ENCODE measurements at regions not wholly inside any gene's neighbourhood (a gene's known extent, or its start where the extent isn't known, plus 50 kb on each side); places are given as distances from the start of the nearest gene placed in this dataset.

- Histone ChIP-seq H2BK120ac (ENCODE audit: low read depth, low read length) (no peak overlapping the region), H2AK5ac (ENCODE audit: low read length) (no peak overlapping the region), H3K4me3 (ENCODE audit: low read length) (no peak overlapping the region), H4K8ac (ENCODE audit: low read depth, low read length) (no peak overlapping the region), H3K79me1 (ENCODE audit: low read length) (no peaks in the 10 kb centered on the region), H3K23ac (ENCODE audit: low read length) (no peak overlapping the region), H3K36me3 (ENCODE audit: control insufficient read depth, insufficient read depth, low read length) (no peaks in the 10 kb centered on the region), H2BK15ac (replicated peaks; ENCODE audit: low read depth) (no peak overlapping the region), H4K5ac (ENCODE audit: low read length) (no peak overlapping the region), H3K4ac (ENCODE audit: low read depth, low read length) (no peak overlapping the region), H3K18ac (ENCODE audit: low read length) (no peak overlapping the region), H3K9ac (ENCODE audit: low read length) (no peak overlapping the region), H3K27ac (ENCODE audit: low read depth, low read length) (no peak overlapping the region), H3K27me3 (ENCODE audit: insufficient read depth, low read length, poor library complexity) (no peaks in the 10 kb centered on the region), H2BK5ac (ENCODE audit: low read length) (no peak overlapping the region), H3K56ac (ENCODE audit: low read length) (no peak overlapping the region), H3K79me2 (ENCODE audit: control insufficient read depth, insufficient read depth, low read length) (no peaks in the 10 kb centered on the region), H3K4me2 (ENCODE audit: low read length) (no peak overlapping the region), H3K4me1 (ENCODE audit: control insufficient read depth, low read depth, low read length) (no peaks in the 10 kb centered on the region)
- WGBS (ENCODE audit: extremely low coverage, insufficient coverage, low lambda C conversion rate), result no CpG with 5 or more reads among the region's 2 CpGs
- DNase-seq, result no peak
Measured at GRCh38 chr2:17258861-17259260, 259.4 kb downstream of the RAD51AP2 start.

GRCh38 chr2:17257189-17257909 lies 260.9 kb downstream of the RAD51AP2 start:
- WGBS (ENCODE audit: extremely low coverage, insufficient coverage, low lambda C conversion rate), result no CpG with 5 or more reads among the region's 4 CpGs
- Histone ChIP-seq H3K27ac (ENCODE audit: low read depth, low read length) (no peak overlapping the region), H2BK15ac (replicated peaks; ENCODE audit: low read depth) (no peak overlapping the region), H3K4me2 (ENCODE audit: low read length) (no peak overlapping the region), H3K56ac (ENCODE audit: low read length) (no peak overlapping the region), H2BK5ac (ENCODE audit: low read length) (no peak overlapping the region), H3K9ac (ENCODE audit: low read length) (no peak overlapping the region), H2AK5ac (ENCODE audit: low read length) (no peak overlapping the region), H4K5ac (ENCODE audit: low read length) (no peak overlapping the region), H3K4me3 (ENCODE audit: low read length) (no peak overlapping the region), H3K79me1 (ENCODE audit: low read length) (no peaks in the 10 kb centered on the region), H4K8ac (ENCODE audit: low read depth, low read length) (no peak overlapping the region), H3K4ac (ENCODE audit: low read depth, low read length) (no peak overlapping the region), H3K4me1 (ENCODE audit: control insufficient read depth, low read depth, low read length) (no peaks in the 10 kb centered on the region), H3K23ac (ENCODE audit: low read length) (no peak overlapping the region), H2BK120ac (ENCODE audit: low read depth, low read length) (no peak overlapping the region), H3K27me3 (ENCODE audit: insufficient read depth, low read length, poor library complexity) (no peaks in the 10 kb centered on the region), H3K79me2 (ENCODE audit: control insufficient read depth, insufficient read depth, low read length) (no peaks in the 10 kb centered on the region), H3K18ac (ENCODE audit: low read length) (no peak overlapping the region), H3K36me3 (ENCODE audit: control insufficient read depth, insufficient read depth, low read length) (no peaks in the 10 kb centered on the region)
- no peak for DNase-seq

- no peaks in the 10 kb centered on the region for H3K79me2 ChIP-seq (ENCODE audit: control insufficient read depth, insufficient read depth, low read length)
Measured at GRCh38 chr2:17255071-17255470, 263.2 kb downstream of the RAD51AP2 start.

GRCh38 chr2:17254421-17254820 lies 263.8 kb downstream of the RAD51AP2 start:
- no peak overlapping the region for H3K23ac ChIP-seq (ENCODE audit: low read length)
- no peak overlapping the region for H3K18ac ChIP-seq (ENCODE audit: low read length)
- no peak overlapping the region for H2AK5ac ChIP-seq (ENCODE audit: low read length)
- no peak overlapping the region for H3K4ac ChIP-seq (ENCODE audit: low read depth, low read length)
- H3K79me2 ChIP-seq (ENCODE audit: control insufficient read depth, insufficient read depth, low read length), result no peaks in the 10 kb centered on the region
- no peak overlapping the region for H2BK15ac ChIP-seq (replicated peaks; ENCODE audit: low read depth)
- H3K4me1 ChIP-seq (ENCODE audit: control insufficient read depth, low read depth, low read length), result no peaks in the 10 kb centered on the region
- H3K4me3 ChIP-seq (ENCODE audit: low read length), result no peak overlapping the region
- H3K27ac ChIP-seq (ENCODE audit: low read depth, low read length), result no peak overlapping the region
- no peak overlapping the region for H4K5ac ChIP-seq (ENCODE audit: low read length)
- H3K79me1 ChIP-seq (ENCODE audit: low read length), result no peaks in the 10 kb centered on the region
- H3K36me3 ChIP-seq (ENCODE audit: control insufficient read depth, insufficient read depth, low read length), result no peaks in the 10 kb centered on the region
- no peaks in the 10 kb centered on the region for H3K27me3 ChIP-seq (ENCODE audit: insufficient read depth, low read length, poor library complexity)
- no peak overlapping the region for H2BK120ac ChIP-seq (ENCODE audit: low read depth, low read length)
- no CpG with 5 or more reads among the region's 2 CpGs for WGBS (ENCODE audit: extremely low coverage, insufficient coverage, low lambda C conversion rate)
- H3K4me2 ChIP-seq (ENCODE audit: low read length), result no peak overlapping the region
- no peak overlapping the region for H4K8ac ChIP-seq (ENCODE audit: low read depth, low read length)
- no peak overlapping the region for H3K9ac ChIP-seq (ENCODE audit: low read length)
- no peak overlapping the region for H2BK5ac ChIP-seq (ENCODE audit: low read length)
- DNase-seq, result no peak
- H3K56ac ChIP-seq (ENCODE audit: low read length), result no peak overlapping the region

More at GRCh38 chr2:17255071-17255470, 263.2 kb downstream of the RAD51AP2 start:
- Histone ChIP-seq H3K4me2 (ENCODE audit: low read length) (no peak overlapping the region), H3K27me3 (ENCODE audit: insufficient read depth, low read length, poor library complexity) (no peaks in the 10 kb centered on the region), H3K27ac (ENCODE audit: low read depth, low read length) (no peak overlapping the region), H4K5ac (ENCODE audit: low read length) (no peak overlapping the region), H3K18ac (ENCODE audit: low read length) (no peak overlapping the region), H3K4ac (ENCODE audit: low read depth, low read length) (no peak overlapping the region), H3K56ac (ENCODE audit: low read length) (no peak overlapping the region), H3K4me1 (ENCODE audit: control insufficient read depth, low read depth, low read length) (no peaks in the 10 kb centered on the region), H2BK120ac (ENCODE audit: low read depth, low read length) (no peak overlapping the region), H2AK5ac (ENCODE audit: low read length) (no peak overlapping the region), H3K23ac (ENCODE audit: low read length) (no peak overlapping the region), H2BK5ac (ENCODE audit: low read length) (no peak overlapping the region), H2BK15ac (replicated peaks; ENCODE audit: low read depth) (no peak overlapping the region), H3K9ac (ENCODE audit: low read length) (no peak overlapping the region), H3K36me3 (ENCODE audit: control insufficient read depth, insufficient read depth, low read length) (no peaks in the 10 kb centered on the region), H4K8ac (ENCODE audit: low read depth, low read length) (no peak overlapping the region), H3K79me1 (ENCODE audit: low read length) (no peaks in the 10 kb centered on the region), H3K4me3 (ENCODE audit: low read length) (no peak overlapping the region)
- DNase-seq, result peak; percentile 14
- WGBS (ENCODE audit: extremely low coverage, insufficient coverage, low lambda C conversion rate), result no CpG with 5 or more reads among the region's 2 CpGs

- H4K8ac ChIP-seq (ENCODE audit: low read depth, low read length), result no peak overlapping the region
- no peak overlapping the region for H3K4me3 ChIP-seq (ENCODE audit: low read length)
- no peak overlapping the region for H3K23ac ChIP-seq (ENCODE audit: low read length)
- H2AK5ac ChIP-seq (ENCODE audit: low read length), result no peak overlapping the region
- no peak overlapping the region for H3K18ac ChIP-seq (ENCODE audit: low read length)
- no peak overlapping the region for H4K5ac ChIP-seq (ENCODE audit: low read length)
- no peak overlapping the region for H2BK5ac ChIP-seq (ENCODE audit: low read length)
- H2BK15ac ChIP-seq (replicated peaks; ENCODE audit: low read depth), result no peak overlapping the region
- no CpG with 5 or more reads among the region's 4 CpGs for WGBS (ENCODE audit: extremely low coverage, insufficient coverage, low lambda C conversion rate)
- no peak overlapping the region for H3K4me2 ChIP-seq (ENCODE audit: low read length)
- H3K79me2 ChIP-seq (ENCODE audit: control insufficient read depth, insufficient read depth, low read length), result no peaks in the 10 kb centered on the region
- no peaks in the 10 kb centered on the region for H3K36me3 ChIP-seq (ENCODE audit: control insufficient read depth, insufficient read depth, low read length)
- no peak overlapping the region for H3K4ac ChIP-seq (ENCODE audit: low read depth, low read length)
- H3K27ac ChIP-seq (ENCODE audit: low read depth, low read length), result no peak overlapping the region
- H3K79me1 ChIP-seq (ENCODE audit: low read length), result no peaks in the 10 kb centered on the region
- no peak overlapping the region for H2BK120ac ChIP-seq (ENCODE audit: low read depth, low read length)
- H3K56ac ChIP-seq (ENCODE audit: low read length), result no peak overlapping the region
- H3K27me3 ChIP-seq (ENCODE audit: insufficient read depth, low read length, poor library complexity), result no peaks in the 10 kb centered on the region
- H3K9ac ChIP-seq (ENCODE audit: low read length), result no peak overlapping the region
- no peak for DNase-seq
- H3K4me1 ChIP-seq (ENCODE audit: control insufficient read depth, low read depth, low read length), result no peaks in the 10 kb centered on the region
Measured at GRCh38 chr2:17252258-17252657, 266.0 kb downstream of the RAD51AP2 start.

GRCh38 chr2:17251171-17251570 lies 267.1 kb downstream of the RAD51AP2 start:
- Histone ChIP-seq H3K27me3 (ENCODE audit: insufficient read depth, low read length, poor library complexity) (no peaks in the 10 kb centered on the region), H3K79me2 (ENCODE audit: control insufficient read depth, insufficient read depth, low read length) (no peaks in the 10 kb centered on the region), H4K5ac (ENCODE audit: low read length) (no peak overlapping the region), H3K23ac (ENCODE audit: low read length) (no peak overlapping the region), H3K36me3 (ENCODE audit: control insufficient read depth, insufficient read depth, low read length) (no peaks in the 10 kb centered on the region), H2BK5ac (ENCODE audit: low read length) (no peak overlapping the region), H2BK15ac (replicated peaks; ENCODE audit: low read depth) (no peak overlapping the region), H2BK120ac (ENCODE audit: low read depth, low read length) (no peak overlapping the region), H3K4me3 (ENCODE audit: low read length) (no peak overlapping the region), H3K18ac (ENCODE audit: low read length) (no peak overlapping the region), H3K79me1 (ENCODE audit: low read length) (no peaks in the 10 kb centered on the region), H3K27ac (ENCODE audit: low read depth, low read length) (no peak overlapping the region), H3K4me2 (ENCODE audit: low read length) (no peak overlapping the region), H3K9ac (ENCODE audit: low read length) (no peak overlapping the region), H3K56ac (ENCODE audit: low read length) (no peak overlapping the region), H2AK5ac (ENCODE audit: low read length) (no peak overlapping the region), H3K4me1 (ENCODE audit: control insufficient read depth, low read depth, low read length) (no peaks in the 10 kb centered on the region), H3K4ac (ENCODE audit: low read depth, low read length) (no peak overlapping the region), H4K8ac (ENCODE audit: low read depth, low read length) (no peak overlapping the region)
- WGBS (ENCODE audit: extremely low coverage, insufficient coverage, low lambda C conversion rate), result no CpG with 5 or more reads among the region's 5 CpGs
- DNase-seq, result no peak

Measured in mesendoderm (in vitro differentiated cells).